ENCODE measurements at regions not wholly inside any gene's neighbourhood (a gene's known extent, or its start where the extent isn't known, plus 50 kb on each side); places are given as distances from the start of the nearest gene placed in this dataset.

DNA sequence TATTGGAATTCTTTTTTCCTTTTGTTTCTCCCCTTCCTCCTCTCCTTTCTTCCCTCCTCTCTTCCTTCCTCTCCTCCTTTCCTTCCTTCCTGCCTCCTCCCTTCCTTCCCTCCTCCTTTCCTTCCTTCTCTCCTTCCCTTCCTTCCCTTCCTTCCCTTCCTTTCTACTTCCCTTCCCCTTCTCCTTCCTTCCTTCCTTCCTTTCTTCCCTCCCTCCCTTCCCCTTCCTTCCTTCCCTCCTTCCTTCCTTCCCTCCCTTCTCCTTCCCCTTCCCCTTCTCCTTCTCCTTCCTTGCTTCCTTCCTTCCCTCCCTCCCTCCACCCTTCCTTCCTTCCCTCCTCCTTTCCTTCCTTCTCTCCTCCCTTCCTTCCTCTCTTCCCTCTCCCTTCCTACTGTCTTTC, 431.0 kb upstream of the MEIS1 start:
- H3K27me3 ChIP-seq (ENCODE audit: insufficient read depth, poor library complexity, severe bottlenecking): no peaks in the 10 kb centered on the region
- no peak overlapping the region for H3K27ac ChIP-seq (ENCODE audit: poor library complexity, severe bottlenecking)
- no peak for TF ChIP-seq CTCF (IDR thresholded peaks at IDR 0.05; ENCODE audit: poor library complexity, severe bottlenecking)
- no peaks in the 10 kb centered on the region for H3K36me3 ChIP-seq (ENCODE audit: low read depth)
- no peak overlapping the region for H3K4me3 ChIP-seq (ENCODE audit: severe bottlenecking)
- ATAC-seq (ENCODE audit: low read depth) (no peak), DNase-seq (ENCODE audit: low spot score) (no peak)
- no peaks in the 10 kb centered on the region for H3K9me3 ChIP-seq (ENCODE audit: severe bottlenecking)
- H3K4me1 ChIP-seq (ENCODE audit: insufficient read depth, poor library complexity, severe bottlenecking): no peaks in the 10 kb centered on the region

GRCh38 chr2:66001538-66001937, 433.4 kb upstream of the MEIS1 start:
- Histone ChIP-seq H3K4me1 (ENCODE audit: insufficient read depth, poor library complexity, severe bottlenecking) (no peaks in the 10 kb centered on the region), H3K27ac (ENCODE audit: poor library complexity, severe bottlenecking) (no peak overlapping the region), H3K4me3 (ENCODE audit: severe bottlenecking) (no peak overlapping the region), H3K36me3 (ENCODE audit: low read depth) (no peaks in the 10 kb centered on the region), H3K27me3 (ENCODE audit: insufficient read depth, poor library complexity, severe bottlenecking) (no peaks in the 10 kb centered on the region), H3K9me3 (ENCODE audit: severe bottlenecking) (no peaks in the 10 kb centered on the region)
- TF ChIP-seq CTCF (IDR thresholded peaks at IDR 0.05; ENCODE audit: poor library complexity, severe bottlenecking): no peak
- DNase-seq (ENCODE audit: low spot score): no peak
- ATAC-seq (ENCODE audit: low read depth): no peak

DNA sequence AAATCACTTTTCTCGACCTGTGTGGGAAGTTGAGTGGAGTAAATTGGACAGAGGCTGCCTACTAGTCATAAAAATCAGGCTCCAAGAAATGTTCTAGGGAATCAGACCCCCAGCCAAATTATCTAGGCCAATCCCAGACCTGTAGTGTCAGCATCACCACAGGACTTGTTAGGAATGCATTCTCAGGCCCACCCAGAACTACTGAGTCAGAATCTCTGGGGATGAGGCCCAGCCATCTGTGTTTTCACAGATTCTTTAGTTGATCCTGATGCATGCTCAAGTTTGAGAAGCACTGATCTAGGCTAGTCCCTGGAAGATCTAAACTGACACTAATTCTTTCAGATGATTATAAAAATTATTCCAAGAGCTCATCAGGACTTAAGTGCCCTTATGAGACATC, 434.0 kb upstream of the MEIS1 start:
- no peak overlapping the region for H3K27ac ChIP-seq (ENCODE audit: poor library complexity, severe bottlenecking)
- DNase-seq (ENCODE audit: low spot score) (no peak), ATAC-seq (ENCODE audit: low read depth) (no peak)
- no peaks in the 10 kb centered on the region for H3K36me3 ChIP-seq (ENCODE audit: low read depth)
- no peaks in the 10 kb centered on the region for H3K4me1 ChIP-seq (ENCODE audit: insufficient read depth, poor library complexity, severe bottlenecking)
- no peaks in the 10 kb centered on the region for H3K27me3 ChIP-seq (ENCODE audit: insufficient read depth, poor library complexity, severe bottlenecking)
- H3K9me3 ChIP-seq (ENCODE audit: severe bottlenecking): no peaks in the 10 kb centered on the region
- no peak overlapping the region for H3K4me3 ChIP-seq (ENCODE audit: severe bottlenecking)
- no peak for TF ChIP-seq CTCF (IDR thresholded peaks at IDR 0.05; ENCODE audit: poor library complexity, severe bottlenecking)

- H3K4me3 ChIP-seq (ENCODE audit: severe bottlenecking): no peak overlapping the region
- H3K27ac ChIP-seq (ENCODE audit: poor library complexity, severe bottlenecking): no peak overlapping the region
- ATAC-seq (ENCODE audit: low read depth) (no peak), DNase-seq (ENCODE audit: low spot score) (no peak)
- H3K27me3 ChIP-seq (ENCODE audit: insufficient read depth, poor library complexity, severe bottlenecking): no peaks in the 10 kb centered on the region
- peak; percentile 32 for TF ChIP-seq CTCF (IDR thresholded peaks at IDR 0.05; ENCODE audit: poor library complexity, severe bottlenecking)
- no peaks in the 10 kb centered on the region for H3K36me3 ChIP-seq (ENCODE audit: low read depth)
- no peaks in the 10 kb centered on the region for H3K4me1 ChIP-seq (ENCODE audit: insufficient read depth, poor library complexity, severe bottlenecking)
- no peaks in the 10 kb centered on the region for H3K9me3 ChIP-seq (ENCODE audit: severe bottlenecking)
Observed at GRCh38 chr2:65999796-66000195, 435.1 kb upstream of the MEIS1 start.

DNA sequence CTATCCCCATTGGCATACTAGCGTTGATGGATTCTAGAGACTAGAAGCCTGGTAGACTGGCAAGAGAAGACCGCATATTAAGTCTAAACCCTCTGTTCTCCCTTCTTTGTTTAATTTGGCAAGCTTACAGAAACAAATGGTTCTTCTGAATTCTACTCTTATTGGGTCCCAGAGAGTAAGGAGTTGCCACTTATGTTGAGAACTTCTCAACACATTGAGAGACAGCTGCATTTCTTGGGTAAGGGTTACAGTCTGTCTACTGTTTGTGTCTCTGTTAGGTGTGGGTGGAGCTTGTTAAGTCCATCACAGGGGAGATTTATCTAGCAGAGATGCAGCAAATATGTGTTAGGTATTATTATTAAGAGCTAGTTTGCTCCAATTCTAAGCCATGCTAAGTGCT, 435.8 kb upstream of the MEIS1 start:
- no peak for ATAC-seq (ENCODE audit: low read depth)
- Histone ChIP-seq H3K27ac (ENCODE audit: poor library complexity, severe bottlenecking) (no peak overlapping the region), H3K9me3 (ENCODE audit: severe bottlenecking) (no peaks in the 10 kb centered on the region), H3K4me3 (ENCODE audit: severe bottlenecking) (no peak overlapping the region), H3K27me3 (ENCODE audit: insufficient read depth, poor library complexity, severe bottlenecking) (no peaks in the 10 kb centered on the region), H3K4me1 (ENCODE audit: insufficient read depth, poor library complexity, severe bottlenecking) (no peaks in the 10 kb centered on the region), H3K36me3 (ENCODE audit: low read depth) (no peaks in the 10 kb centered on the region)
- no peak for TF ChIP-seq CTCF (IDR thresholded peaks at IDR 0.05; ENCODE audit: poor library complexity, severe bottlenecking)
- DNase-seq (ENCODE audit: low spot score): no peak

Data from RWPE2 (cell line).